HG03432 (cell line): ENCODE measurements at regions not wholly inside any gene's neighbourhood (a gene's known extent, or its start where the extent isn't known, plus 50 kb on each side); places are given as distances from the start of the nearest gene placed in this dataset.

ENCODE experiments used
- ATAC-seq: cut with Tn5 transposase; IDR thresholded peaks from one replicate; pipeline ENCODE4 v1.9.1; 2021; ENCODE audit warnings: mild to moderate bottlenecking, moderate library complexity; ENCODE audit not compliant: unreplicated experiment

- ATAC-seq = no peak
These were observed 53.9 kb upstream of the KLF13 start for GRCh38 chr15:31272558-31273257.

- ATAC-seq = no peak
These were observed 53.2 kb upstream of the KLF13 start for GRCh38 chr15:31273258-31273941.

GRCh38 chr15:31274496-31275330 is 51.9 kb upstream of the KLF13 start:
- no peak for ATAC-seq

GRCh38 chr15:31275331-31276262 is 51.0 kb upstream of the KLF13 start:
- ATAC-seq = no peak

- ATAC-seq = no peak
These were observed 49.9 kb upstream of the KLF13 start for GRCh38 chr15:31276596-31277298.
